IMR-90 (cell line): ENCODE measurements at regions not wholly inside any gene's neighbourhood (a gene's known extent, or its start where the extent isn't known, plus 50 kb on each side); places are given as distances from the start of the nearest gene placed in this dataset.

Experiments
- ATAC-seq: fragments of 200-7000 bp; cut with Tn5 transposase; 2 replicates; pipeline ENCODE4 v1.9.1; 2020; ENCODE audit warnings: low read depth, mild to moderate bottlenecking, moderate library complexity
- BruUV-seq: library from RNA; stranded (reverse); fragments of 400-500 nt; replicated peaks from 2 replicates; lab custom pipeline; 2021; lab: Mats Ljungman, UMichigan
- CTCF ChIA-PET: fragments of 300-600 bp; formaldehyde crosslinking; extraction: SDS; loops from one replicate; lab custom pipeline; 2021; ENCODE audit warnings: antibody characterized with exemption; lab: Yijun Ruan, JAX
- POLR2A ChIA-PET: fragments of 300-600 bp; sonication (Branson Sonifier 250); formaldehyde crosslinking; loops from one replicate; lab custom pipeline; 2022; ENCODE audit warnings: antibody characterized with exemption; ENCODE audit not compliant: unreplicated experiment; lab: Charles Lee
- DNase-seq: peaks from one replicate; pipeline ENCODE4 v3.0.0; 2013
- H2AFZ ChIP-seq: replicated peaks from 2 replicates; pipeline ENCODE3; 2013; ENCODE audit warnings: low read length, mild to moderate bottlenecking; ENCODE audit not compliant: poor library complexity
- H2AK5ac ChIP-seq: 2 replicates; pipeline ENCODE4 v1.6.1; 2013; ENCODE audit warnings: low read depth, low read length, inconsistent platforms
- H2AK9ac ChIP-seq: replicated peaks from 2 replicates; pipeline ENCODE3; 2013; ENCODE audit warnings: mild to moderate bottlenecking, low read depth, low read length, moderate library complexity; ENCODE audit not compliant: poor library complexity
- H2BK120ac ChIP-seq: 2 replicates; pipeline ENCODE4 v1.6.1; 2013; ENCODE audit warnings: low read depth, low read length, inconsistent platforms
- H2BK15ac ChIP-seq: 3 replicates; pipeline ENCODE4 v1.6.1; 2013; ENCODE audit warnings: low read depth, low read length, inconsistent platforms
- H2BK20ac ChIP-seq: 2 replicates; pipeline ENCODE4 v1.6.1; 2013; ENCODE audit warnings: low read depth, mild to moderate bottlenecking, inconsistent platforms, low read length, moderate library complexity
- H2BK5ac ChIP-seq: 2 replicates; pipeline ENCODE4 v1.6.1; 2013; ENCODE audit warnings: mild to moderate bottlenecking, low read depth, low read length, inconsistent platforms; ENCODE audit not compliant: poor library complexity, severe bottlenecking
- H3K14ac ChIP-seq: replicated peaks from 2 replicates; pipeline ENCODE4 v1.6.1; 2013; ENCODE audit warnings: low read depth, low read length, inconsistent platforms
- H3K18ac ChIP-seq: 2 replicates; pipeline ENCODE4 v1.6.1; 2013; ENCODE audit warnings: low read depth, low read length, control low read depth
- H3K23ac ChIP-seq: 2 replicates; pipeline ENCODE4 v1.6.1; 2013; ENCODE audit warnings: low read depth, low read length, inconsistent platforms
- H3K27ac ChIP-seq: 2 replicates; pipeline ENCODE4 v1.5.1; 2013; ENCODE audit warnings: mild to moderate bottlenecking, control low read depth, low read length; ENCODE audit not compliant: insufficient read depth
- H3K27me3 ChIP-seq: 2 replicates; pipeline ENCODE4 v1.6.1; 2013; ENCODE audit warnings: low read length; ENCODE audit not compliant: control insufficient read depth, insufficient read depth
- H3K36me3 ChIP-seq: 2 replicates; pipeline ENCODE4 v1.6.1; 2013; ENCODE audit warnings: low read length, mixed read lengths; ENCODE audit not compliant: control insufficient read depth, insufficient read depth
- H3K4ac ChIP-seq: 2 replicates; pipeline ENCODE4 v1.6.1; 2013; ENCODE audit warnings: low read depth, low read length, inconsistent platforms
- H3K4me1 ChIP-seq: 2 replicates; pipeline ENCODE4 v1.6.1; 2013; ENCODE audit warnings: low read length, mixed read lengths; ENCODE audit not compliant: control insufficient read depth, insufficient read depth
- H3K4me2 ChIP-seq: 2 replicates; pipeline ENCODE4 v1.6.1; 2013; ENCODE audit warnings: low read depth, mild to moderate bottlenecking, control low read depth, low read length, moderate library complexity
- H3K4me3 ChIP-seq: 2 replicates; pipeline ENCODE4 v1.5.1; 2013; ENCODE audit warnings: low read depth, mild to moderate bottlenecking, control low read depth, low read length, moderate library complexity; ENCODE audit not compliant: insufficient read depth
- H3K56ac ChIP-seq: 2 replicates; pipeline ENCODE4 v1.6.1; 2013; ENCODE audit warnings: low read length, inconsistent platforms; ENCODE audit not compliant: insufficient read depth; ENCODE audit errors: extremely low read depth
- H3K79me1 ChIP-seq, 2 experiments: 2 replicates each; pipeline ENCODE4 v1.6.1; 2013; ENCODE audit warnings: low read length in 2 of 2, inconsistent platforms in 1 of 2, low read depth in 1 of 2
- H3K9ac ChIP-seq: 2 replicates; pipeline ENCODE4 v1.6.1; 2013; ENCODE audit warnings: low read depth, low read length, control low read depth
- H3K9me1 ChIP-seq: 2 replicates; pipeline ENCODE4 v1.6.1; 2013; ENCODE audit warnings: low read length, inconsistent platforms; ENCODE audit not compliant: insufficient read depth
- H3K9me3 ChIP-seq: 2 replicates; pipeline ENCODE4 v1.6.1; 2013; ENCODE audit warnings: low read length; ENCODE audit not compliant: control insufficient read depth, insufficient read depth
- H4K20me1 ChIP-seq: 2 replicates; pipeline ENCODE4 v1.6.1; 2013; ENCODE audit warnings: low read length, inconsistent platforms; ENCODE audit not compliant: insufficient read depth
- H4K5ac ChIP-seq: 2 replicates; pipeline ENCODE4 v1.6.1; 2013; ENCODE audit warnings: mild to moderate bottlenecking, low read depth, low read length, control low read depth
- H4K8ac ChIP-seq, 2 experiments: 2 replicates each; pipeline ENCODE4 v1.6.1; 2013; ENCODE audit warnings: low read depth in 2 of 2, low read length in 2 of 2, control low read depth in 1 of 2, inconsistent platforms in 1 of 2
- H4K91ac ChIP-seq: 2 replicates; pipeline ENCODE4 v1.6.1; 2013; ENCODE audit warnings: low read depth, low read length, inconsistent platforms; ENCODE audit not compliant: insufficient read depth
- BHLHE40 ChIP-seq: fragments of 150-350 bp; IDR thresholded peaks from 2 replicates; pipeline ENCODE4 v1.6.1; 2016; ENCODE audit warnings: mild to moderate bottlenecking, low read depth, low read length
- CEBPB ChIP-seq: IDR thresholded peaks from 2 replicates; pipeline ENCODE4 v1.6.1; 2012; ENCODE audit warnings: low read depth, low read length, improper control_type of control experiment
- CHD1 ChIP-seq: IDR thresholded peaks from 2 replicates; pipeline ENCODE4 v1.6.1; 2012; ENCODE audit warnings: low read depth, low read length, improper control_type of control experiment
- FOS ChIP-seq: fragments of 150-350 bp; IDR thresholded peaks from 2 replicates; pipeline ENCODE4 v1.6.1; 2016; ENCODE audit warnings: low read depth, low read length
- MAZ ChIP-seq: IDR thresholded peaks from 2 replicates; pipeline ENCODE4 v1.6.1; 2012; ENCODE audit warnings: low read depth, mild to moderate bottlenecking, low read length, improper control_type of control experiment, moderate library complexity, borderline replicate concordance
- MXI1 ChIP-seq: IDR thresholded peaks from 2 replicates; pipeline ENCODE4 v1.6.1; 2012; ENCODE audit warnings: low read depth, mild to moderate bottlenecking, low read length, moderate library complexity, borderline replicate concordance
- NFE2L2 ChIP-seq: fragments of 150-350 bp; IDR thresholded peaks from 2 replicates; pipeline ENCODE4 v1.6.1; 2016; ENCODE audit warnings: low read depth, mild to moderate bottlenecking, low read length
- POLR2A ChIP-seq: IDR thresholded peaks from 2 replicates; pipeline ENCODE4 v1.6.1; 2012; ENCODE audit warnings: mild to moderate bottlenecking, low read depth, low read length
- RAD21 ChIP-seq: IDR thresholded peaks from 2 replicates; pipeline ENCODE4 v1.6.1; 2012; ENCODE audit warnings: low read length, improper control_type of control experiment
- RCOR1 ChIP-seq: IDR thresholded peaks from 2 replicates; pipeline ENCODE4 v1.6.1; 2012; ENCODE audit warnings: mild to moderate bottlenecking, low read length, improper control_type of control experiment; ENCODE audit not compliant: insufficient replicate concordance
- WGBS, 2 experiments: methylation state at CpG; one replicate each; pipeline versions ENCODE4 v1.1.5 to v1.1.7; 2013; ENCODE audit warnings: missing lambda C conversion rate in 2 of 2; ENCODE audit not compliant: insufficient read length in 1 of 2; ENCODE audit errors: extremely low coverage in 2 of 2; 5-methylcytosine and 5-hydroxymethylcytosine counted together
- dilution Hi-C: fragments of 300-500 bp; cut with HindIII; formaldehyde crosslinking; loops from one replicate; pipeline ENCODE4 v1.14.3; 2018; ENCODE audit warnings: low sequenced_read_pairs; ENCODE audit not compliant: unreplicated experiment
- in situ Hi-C: fragments of 300-500 bp; cut with MboI; formaldehyde crosslinking; loops from 3 replicates; pipeline ENCODE4 v1.14.3; 2019; ENCODE audit warnings: low sequenced_read_pairs, inconsistent platforms, mixed read lengths
- intact Hi-C: fragments of 100-400 bp; cut with micrococcal nuclease; formaldehyde crosslinking; loops from 2 replicates; pipeline ENCODE4 v1.10.0; 2022
- TF ChIP-seq, protein P1 (sequence below): fragments of 150-350 bp; IDR thresholded peaks from 2 replicates; pipeline ENCODE4 v1.6.1; 2016; ENCODE audit warnings: low read depth, mild to moderate bottlenecking, low read length, moderate library complexity, borderline replicate concordance
- TF ChIP-seq, protein P2 (sequence below): conservative IDR thresholded peaks from 2 replicates; pipeline ENCODE4 v1.5.1; 2012; ENCODE audit warnings: mild to moderate bottlenecking, low read depth, low read length, improper control_type of control experiment
- TF ChIP-seq, protein P3 (sequence below): fragments of 150-350 bp; IDR thresholded peaks from 2 replicates; pipeline ENCODE4 v1.6.1; 2017; ENCODE audit warnings: mild to moderate bottlenecking, antibody characterized with exemption, low read length, low read depth

DNA sequence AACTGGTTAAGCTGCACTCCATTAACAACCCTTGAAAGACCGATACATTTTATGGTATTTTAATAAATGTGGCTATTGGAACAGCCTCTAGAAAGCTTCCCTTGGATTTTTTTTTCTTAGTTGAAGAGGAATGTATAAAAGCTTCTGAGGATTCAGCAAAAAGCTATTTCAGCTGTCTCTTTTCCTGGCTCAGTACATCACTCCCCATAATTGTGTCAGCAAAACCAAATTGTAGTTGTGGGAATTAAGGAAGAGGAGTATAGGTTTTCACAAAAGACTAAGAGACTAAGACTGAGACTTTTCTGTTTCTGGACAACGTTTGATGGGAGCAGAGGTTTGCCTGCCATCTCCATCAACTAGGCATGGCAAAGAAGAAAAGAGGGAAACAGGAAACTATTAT, 106.5 kb downstream of the C12orf50 start:
- Histone ChIP-seq H3K79me1 (no peaks in the 10 kb centered on the region), H3K23ac (no peak overlapping the region), H3K4me1 (peaks cover 4% of the 10 kb centered on the region; the same call in 1 of the 2 replicates), H3K36me3 (no peaks in the 10 kb centered on the region), H2BK5ac (no peak overlapping the region), H3K18ac (peak overlapping the region; percentile 69; the same call in 1 of the 2 replicates), H2BK15ac (no peak overlapping the region; the same call in 2 of the 3 replicates), H3K4me2 (no peak overlapping the region; the same call in 1 of the 2 replicates), H3K4ac (no peak overlapping the region), H4K20me1 (no peaks in the 10 kb centered on the region), H4K5ac (peak overlapping the region; percentile 54; the same call in 1 of the 2 replicates), H3K56ac (no peak overlapping the region), H3K9ac (no peak overlapping the region), H2BK20ac (no peak overlapping the region), H3K14ac (no peak overlapping the region), H3K27me3 (no peaks in the 10 kb centered on the region), H3K9me3 (no peaks in the 10 kb centered on the region), H3K27ac (no peak overlapping the region), H2AFZ (no peak overlapping the region), H2AK9ac (no peak overlapping the region), H2AK5ac (no peak overlapping the region), H4K91ac (no peak overlapping the region), H3K4me3 (no peak overlapping the region), H3K9me1 (no peaks in the 10 kb centered on the region), H4K8ac (no peak overlapping the region), H2BK120ac (no peak overlapping the region)
- intact Hi-C loops, result no loop called here
- dilution Hi-C loops, result no loop called here
- BruUV-seq, result no TSS peak
- DNase-seq (peak; percentile 52), ATAC-seq (peak; percentile 30)
- TF ChIP-seq FOS, result no peak
- TF ChIP-seq RCOR1, result no peak
- no peak for TF ChIP-seq NFE2L2
- no peak for TF ChIP-seq CEBPB
- TF ChIP-seq, protein P1, sequence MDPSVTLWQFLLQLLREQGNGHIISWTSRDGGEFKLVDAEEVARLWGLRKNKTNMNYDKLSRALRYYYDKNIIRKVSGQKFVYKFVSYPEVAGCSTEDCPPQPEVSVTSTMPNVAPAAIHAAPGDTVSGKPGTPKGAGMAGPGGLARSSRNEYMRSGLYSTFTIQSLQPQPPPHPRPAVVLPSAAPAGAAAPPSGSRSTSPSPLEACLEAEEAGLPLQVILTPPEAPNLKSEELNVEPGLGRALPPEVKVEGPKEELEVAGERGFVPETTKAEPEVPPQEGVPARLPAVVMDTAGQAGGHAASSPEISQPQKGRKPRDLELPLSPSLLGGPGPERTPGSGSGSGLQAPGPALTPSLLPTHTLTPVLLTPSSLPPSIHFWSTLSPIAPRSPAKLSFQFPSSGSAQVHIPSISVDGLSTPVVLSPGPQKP, result no peak
- TF ChIP-seq MXI1, result no peak
- TF ChIP-seq MAZ, result no peak
- no peak for TF ChIP-seq CHD1
- TF ChIP-seq RAD21, result no peak
- TF ChIP-seq BHLHE40, result no peak
- no peak for TF ChIP-seq POLR2A
- TF ChIP-seq, protein P2, sequence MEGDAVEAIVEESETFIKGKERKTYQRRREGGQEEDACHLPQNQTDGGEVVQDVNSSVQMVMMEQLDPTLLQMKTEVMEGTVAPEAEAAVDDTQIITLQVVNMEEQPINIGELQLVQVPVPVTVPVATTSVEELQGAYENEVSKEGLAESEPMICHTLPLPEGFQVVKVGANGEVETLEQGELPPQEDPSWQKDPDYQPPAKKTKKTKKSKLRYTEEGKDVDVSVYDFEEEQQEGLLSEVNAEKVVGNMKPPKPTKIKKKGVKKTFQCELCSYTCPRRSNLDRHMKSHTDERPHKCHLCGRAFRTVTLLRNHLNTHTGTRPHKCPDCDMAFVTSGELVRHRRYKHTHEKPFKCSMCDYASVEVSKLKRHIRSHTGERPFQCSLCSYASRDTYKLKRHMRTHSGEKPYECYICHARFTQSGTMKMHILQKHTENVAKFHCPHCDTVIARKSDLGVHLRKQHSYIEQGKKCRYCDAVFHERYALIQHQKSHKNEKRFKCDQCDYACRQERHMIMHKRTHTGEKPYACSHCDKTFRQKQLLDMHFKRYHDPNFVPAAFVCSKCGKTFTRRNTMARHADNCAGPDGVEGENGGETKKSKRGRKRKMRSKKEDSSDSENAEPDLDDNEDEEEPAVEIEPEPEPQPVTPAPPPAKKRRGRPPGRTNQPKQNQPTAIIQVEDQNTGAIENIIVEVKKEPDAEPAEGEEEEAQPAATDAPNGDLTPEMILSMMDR, result no peak
- TF ChIP-seq, protein P3, sequence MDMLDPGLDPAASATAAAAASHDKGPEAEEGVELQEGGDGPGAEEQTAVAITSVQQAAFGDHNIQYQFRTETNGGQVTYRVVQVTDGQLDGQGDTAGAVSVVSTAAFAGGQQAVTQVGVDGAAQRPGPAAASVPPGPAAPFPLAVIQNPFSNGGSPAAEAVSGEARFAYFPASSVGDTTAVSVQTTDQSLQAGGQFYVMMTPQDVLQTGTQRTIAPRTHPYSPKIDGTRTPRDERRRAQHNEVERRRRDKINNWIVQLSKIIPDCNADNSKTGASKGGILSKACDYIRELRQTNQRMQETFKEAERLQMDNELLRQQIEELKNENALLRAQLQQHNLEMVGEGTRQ, result no peak
- in situ Hi-C loops, result no loop called here
- no CpG with 5 or more reads among the region's 2 CpGs for WGBS, 2 experiments
- POLR2A ChIA-PET, result no interaction called here
- CTCF ChIA-PET, result no interaction called here
